NCI-H2107 treated with DMSO at 0.1 percent for 48 hours (cell line): ENCODE measurements at regions not wholly inside any gene's neighbourhood (a gene's known extent, or its start where the extent isn't known, plus 50 kb on each side); places are given as distances from the start of the nearest gene placed in this dataset.

Experiments
- DNase-seq: peaks from one replicate; lab custom pipeline; 2025; ENCODE audit not compliant: unreplicated experiment; lab: John Stamatoyannopoulos, UW

DNA sequence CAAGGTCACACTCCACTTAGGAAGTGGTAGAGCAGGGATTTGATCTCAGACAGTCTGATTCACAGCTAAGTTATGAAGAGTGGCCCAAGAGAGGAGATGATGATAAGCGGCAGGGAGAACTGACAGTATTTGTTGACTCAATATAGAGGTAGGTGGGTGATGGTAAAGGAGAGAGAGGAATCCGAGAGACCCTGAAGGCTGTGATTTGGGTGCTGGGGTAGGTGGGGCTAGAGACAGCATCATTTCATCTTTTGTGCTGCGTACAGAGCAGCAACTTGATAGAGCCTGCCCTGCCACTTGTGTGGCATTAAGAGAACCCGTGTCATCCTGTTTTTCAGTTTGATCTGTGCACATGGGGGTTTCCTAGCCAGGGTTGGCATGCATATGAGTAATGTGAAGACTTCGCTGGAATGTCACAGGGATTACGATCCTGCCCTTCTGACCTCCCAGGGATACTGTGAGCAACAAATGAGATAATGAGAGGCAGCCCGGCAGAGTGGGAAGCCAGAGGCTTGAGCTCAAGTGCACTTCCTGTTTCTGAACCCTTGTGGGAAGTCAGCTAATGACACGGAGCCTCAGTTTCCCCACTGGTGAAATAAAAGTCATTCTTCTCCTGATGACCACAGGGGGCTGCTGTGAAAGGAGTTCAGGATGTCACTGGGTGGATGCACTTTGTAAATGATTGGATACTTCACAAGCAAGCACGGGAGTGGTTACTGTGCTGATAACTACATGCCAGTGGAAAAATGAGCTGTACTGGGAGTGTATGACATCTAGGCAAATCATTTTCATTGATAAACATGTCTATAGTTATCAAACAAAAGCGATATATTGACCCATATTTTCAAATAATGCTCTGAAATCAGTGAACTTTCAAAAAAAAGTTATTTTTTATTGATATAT lies 59.5 kb upstream of the IGF1 start:
- DNase-seq = no peak

DNA sequence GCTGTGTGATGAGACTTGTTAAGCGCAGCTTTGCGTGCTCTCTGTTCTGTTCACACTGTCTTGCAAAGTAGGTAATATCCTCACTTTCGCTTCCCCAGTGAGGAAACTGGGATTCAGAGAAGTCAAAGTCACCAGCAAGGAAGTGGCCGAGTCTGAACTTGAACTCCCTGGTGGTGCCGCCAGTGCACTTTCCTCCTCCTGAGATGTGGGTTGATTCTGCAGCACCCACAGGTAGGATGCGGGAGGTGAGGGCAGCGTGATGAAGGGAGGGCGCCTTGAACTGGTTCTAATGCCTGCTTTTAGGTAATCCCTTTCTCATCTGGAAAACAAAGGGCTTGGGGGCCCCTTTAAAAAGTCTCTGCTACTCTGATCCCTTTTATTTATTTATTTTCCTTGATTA lies 54.9 kb upstream of the IGF1 start:
- no peak for DNase-seq

GRCh38 chr12:102534899-102535298 lies 54.5 kb upstream of the IGF1 start:
- no peak for DNase-seq

DNA sequence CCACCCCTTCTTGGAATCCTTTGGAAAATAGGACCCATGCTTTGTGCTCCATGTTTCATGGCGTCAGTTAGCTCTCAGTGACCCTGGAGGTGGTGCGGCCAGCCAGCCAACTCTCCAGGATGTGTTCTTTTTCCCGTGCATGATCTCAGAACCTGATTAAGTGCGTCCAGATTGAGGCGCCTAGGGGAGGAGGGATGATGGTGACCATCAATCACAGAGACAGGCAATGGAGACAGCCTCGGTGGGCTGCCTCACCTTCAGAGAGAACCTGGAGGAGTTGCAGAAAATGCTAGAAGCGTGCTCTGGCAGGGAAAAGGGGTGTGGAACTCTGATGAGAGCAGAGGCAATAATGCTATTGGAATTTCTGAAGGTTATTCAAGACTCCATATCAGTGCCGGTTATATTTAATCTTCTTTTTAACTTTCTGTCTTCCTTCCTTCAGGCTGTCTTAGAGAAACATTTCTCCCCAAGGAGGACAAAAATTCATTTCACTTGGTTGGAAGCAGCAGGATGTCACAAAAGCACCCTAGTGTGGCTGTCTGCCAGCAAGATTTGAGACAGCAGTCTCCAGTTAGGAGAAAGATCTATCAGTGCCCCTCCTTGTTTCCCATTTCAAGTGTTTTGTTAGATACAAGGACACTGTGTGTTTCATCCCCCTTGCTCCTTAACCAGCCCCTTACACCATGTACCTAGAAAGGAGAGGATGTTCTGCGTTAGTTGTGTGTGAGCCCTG lies 53.3 kb upstream of the IGF1 start:
- DNase-seq = no peak
